ENCODE measurements at regions not wholly inside any gene's neighbourhood (a gene's known extent, or its start where the extent isn't known, plus 50 kb on each side); places are given as distances from the start of the nearest gene placed in this dataset.
"Not testable (repeated sequence)": the region's sequence is repeated elsewhere in the genome, so short reads cannot be mapped to it uniquely, and the experiment has no call there.

DNA sequence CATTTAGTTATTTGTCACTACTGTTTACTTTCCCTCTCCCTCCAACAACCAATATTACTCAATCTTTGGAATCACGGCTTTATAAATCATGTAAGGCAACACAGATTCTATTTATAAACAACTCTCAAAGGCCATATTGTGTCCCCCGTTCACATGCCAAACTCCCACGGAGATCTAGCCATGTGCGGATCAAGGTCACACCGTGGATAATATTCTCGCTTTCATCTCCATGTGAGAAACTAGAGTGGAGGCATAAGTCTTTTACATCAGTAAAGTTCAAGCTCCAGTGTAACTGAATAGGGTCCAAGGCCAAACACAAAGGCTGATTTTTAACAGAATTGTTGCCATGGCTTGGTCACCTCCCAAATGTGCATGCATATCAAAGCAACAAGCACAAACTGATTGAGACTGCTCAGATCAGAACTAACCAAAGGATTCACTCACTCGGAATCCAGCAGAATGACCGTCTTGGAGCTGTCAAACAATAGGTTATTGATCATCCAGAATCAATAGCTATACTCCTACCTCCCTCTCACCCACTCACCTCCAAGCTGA is 569.5 kb upstream of the LRRN3 start:
- H3K27ac Mint-ChIP-seq, result no peak overlapping the region
- H3K4me3 Mint-ChIP-seq, result no peak overlapping the region
- ATAC-seq (no peak), DNase-seq (ENCODE audit: low spot score) (no peak)
- peaks cover 4% of the 10 kb centered on the region for H3K36me3 Mint-ChIP-seq
- H3K4me1 Mint-ChIP-seq (ENCODE audit: low read depth in 2 of 2), result no peaks in the 10 kb centered on the region
- H3K27me3 Mint-ChIP-seq, result no peaks in the 10 kb centered on the region
- peaks cover 24% of the 10 kb centered on the region for H3K9me3 Mint-ChIP-seq

DNA sequence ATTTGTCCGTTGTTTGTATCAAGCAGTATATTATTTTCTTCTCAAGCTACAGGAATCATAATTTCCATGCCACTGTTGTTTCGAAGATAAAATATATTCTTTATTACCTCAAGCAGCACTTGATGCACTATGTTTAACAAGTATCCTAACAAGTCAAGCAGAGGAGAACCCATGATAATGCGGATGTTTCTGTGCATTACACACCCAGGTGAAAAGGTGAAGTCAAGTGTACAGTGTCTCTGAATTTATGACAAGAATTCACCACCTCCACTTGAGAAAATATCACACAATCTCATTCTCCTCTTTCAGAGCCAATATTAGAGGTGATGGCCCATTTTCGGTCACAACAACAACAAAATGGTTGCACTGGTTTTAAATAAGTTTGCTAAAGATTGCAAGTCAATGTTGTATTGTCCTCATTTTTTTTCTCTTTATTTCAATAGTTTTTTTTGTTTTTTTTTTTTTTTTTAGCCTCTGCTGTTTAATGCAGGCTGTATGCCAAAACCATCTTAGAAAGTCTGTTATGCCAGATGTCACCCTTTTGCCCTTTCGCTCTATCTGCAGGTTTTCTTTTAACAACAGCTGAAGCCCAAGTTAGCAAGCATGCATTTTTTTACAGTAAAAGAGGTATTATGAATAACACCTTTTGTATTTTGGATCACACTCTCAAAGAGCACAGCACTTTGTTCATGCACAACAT is 568.7 kb upstream of the LRRN3 start:
- Mint-ChIP-seq H3K36me3 (peaks cover 4% of the 10 kb centered on the region), H3K4me1 (ENCODE audit: low read depth in 2 of 2) (no peaks in the 10 kb centered on the region), H3K27ac (no peak overlapping the region), H3K4me3 (no peak overlapping the region), H3K27me3 (no peaks in the 10 kb centered on the region), H3K9me3 (peaks cover 27% of the 10 kb centered on the region)
- ATAC-seq, result no peak
- no peak for DNase-seq (ENCODE audit: low spot score)

- Mint-ChIP-seq H3K4me3 (no peak overlapping the region), H3K27me3 (no peaks in the 10 kb centered on the region), H3K27ac (no peak overlapping the region), H3K9me3 (peaks cover 30% of the 10 kb centered on the region), H3K36me3 (peaks cover 4% of the 10 kb centered on the region), H3K4me1 (ENCODE audit: low read depth in 2 of 2) (no peaks in the 10 kb centered on the region)
- no peak for DNase-seq (ENCODE audit: low spot score)
- ATAC-seq, result no peak
Observed at GRCh38 chr7:110522761-110523200, 568.1 kb upstream of the LRRN3 start.

- Mint-ChIP-seq H3K27ac (no peak overlapping the region), H3K4me1 (ENCODE audit: low read depth in 2 of 2) (no peaks in the 10 kb centered on the region), H3K36me3 (no peaks in the 10 kb centered on the region), H3K4me3 (no peak overlapping the region), H3K9me3 (peaks cover 22% of the 10 kb centered on the region), H3K27me3 (no peaks in the 10 kb centered on the region)
- ATAC-seq (no peak), DNase-seq (ENCODE audit: low spot score) (no peak)
Observed at GRCh38 chr7:110529175-110529574, 561.8 kb upstream of the LRRN3 start.

- Mint-ChIP-seq H3K27ac (no peak overlapping the region), H3K4me3 (no peak overlapping the region), H3K9me3 (peaks cover 16% of the 10 kb centered on the region), H3K4me1 (ENCODE audit: low read depth in 2 of 2) (no peaks in the 10 kb centered on the region), H3K36me3 (no peaks in the 10 kb centered on the region), H3K27me3 (no peaks in the 10 kb centered on the region)
- DNase-seq (ENCODE audit: low spot score), result no peak
- ATAC-seq, result no peak
Observed at GRCh38 chr7:110531186-110531585, 559.7 kb upstream of the LRRN3 start.

DNA sequence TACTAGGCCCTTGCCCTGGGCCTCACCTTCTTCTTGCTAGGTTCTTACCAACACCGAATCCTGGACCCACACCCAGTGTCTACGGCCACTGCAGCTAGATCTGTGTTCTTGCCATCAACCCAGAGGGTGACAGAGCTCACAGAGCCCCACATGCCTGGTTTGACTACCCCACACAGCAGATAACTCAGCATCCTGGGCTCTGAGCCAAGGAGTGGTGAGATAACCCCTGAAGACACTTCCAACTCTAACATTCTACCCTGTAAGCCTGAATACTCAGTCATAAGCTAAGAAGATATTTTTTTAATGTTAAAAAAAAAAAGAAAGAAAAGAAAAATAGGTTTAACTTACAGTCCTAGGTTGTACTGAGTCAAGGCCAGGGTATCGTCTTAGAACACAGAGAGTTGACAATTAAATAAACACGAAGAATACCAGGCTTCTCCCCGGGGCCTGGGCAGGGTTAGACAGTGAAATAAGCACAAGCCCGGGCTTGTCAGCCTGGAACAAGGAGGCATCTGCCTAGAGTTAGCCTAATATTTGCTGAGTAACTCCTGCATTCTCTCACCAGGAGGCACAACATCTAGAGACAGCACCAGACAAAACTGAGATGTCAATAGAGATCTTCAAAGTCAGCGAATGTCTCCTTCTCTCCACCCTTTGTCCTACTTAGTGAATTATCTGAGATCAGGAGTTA is 556.5 kb upstream of the LRRN3 start:
- Mint-ChIP-seq H3K9me3 (peaks cover 15% of the 10 kb centered on the region), H3K36me3 (no peaks in the 10 kb centered on the region), H3K27ac (no peak overlapping the region), H3K27me3 (no peaks in the 10 kb centered on the region), H3K4me1 (ENCODE audit: low read depth in 2 of 2) (no peaks in the 10 kb centered on the region), H3K4me3 (no peak overlapping the region)
- ATAC-seq (no peak), DNase-seq (ENCODE audit: low spot score) (no peak)

- no peak overlapping the region for H3K27ac Mint-ChIP-seq
- no peak overlapping the region for H3K4me3 Mint-ChIP-seq
- no peaks in the 10 kb centered on the region for H3K27me3 Mint-ChIP-seq
- no peak for ATAC-seq
- no peak for DNase-seq (ENCODE audit: low spot score)
- peaks cover 21% of the 10 kb centered on the region for H3K9me3 Mint-ChIP-seq
- H3K36me3 Mint-ChIP-seq, result no peaks in the 10 kb centered on the region
- H3K4me1 Mint-ChIP-seq (ENCODE audit: low read depth in 2 of 2), result no peaks in the 10 kb centered on the region
Observed at GRCh38 chr7:110539216-110539615, 551.7 kb upstream of the LRRN3 start.

DNA sequence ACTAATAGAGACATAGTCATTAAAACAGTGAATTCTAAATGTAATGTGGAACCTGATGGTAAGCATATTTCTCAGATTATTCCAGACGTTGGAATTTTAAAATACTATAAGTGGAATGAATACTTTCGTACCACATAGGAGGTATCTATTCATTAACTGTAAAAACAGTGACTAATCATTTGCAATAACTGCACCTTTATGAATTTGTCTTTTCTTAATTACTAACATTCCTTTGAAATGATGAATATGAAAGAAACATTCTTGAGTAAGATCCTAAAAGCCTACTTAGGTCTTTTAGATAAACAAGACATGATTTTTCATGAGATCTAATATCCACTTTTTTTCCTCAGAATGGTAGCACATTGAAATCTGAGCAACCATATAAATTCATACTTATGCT is 549.0 kb upstream of the LRRN3 start:
- Mint-ChIP-seq H3K4me1 (ENCODE audit: low read depth in 2 of 2) (no peaks in the 10 kb centered on the region), H3K27ac (no peak overlapping the region), H3K4me3 (no peak overlapping the region), H3K36me3 (no peaks in the 10 kb centered on the region), H3K27me3 (no peaks in the 10 kb centered on the region), H3K9me3 (peaks cover 17% of the 10 kb centered on the region)
- ATAC-seq (no peak), DNase-seq (ENCODE audit: low spot score) (no peak)

GRCh38 chr7:110544194-110544593 is 546.7 kb upstream of the LRRN3 start:
- no peak overlapping the region for H3K4me3 Mint-ChIP-seq
- H3K9me3 Mint-ChIP-seq, result peaks cover 14% of the 10 kb centered on the region
- ATAC-seq (no peak), DNase-seq (ENCODE audit: low spot score) (no peak)
- no peaks in the 10 kb centered on the region for H3K4me1 Mint-ChIP-seq (ENCODE audit: low read depth in 2 of 2)
- H3K27me3 Mint-ChIP-seq, result no peaks in the 10 kb centered on the region
- H3K27ac Mint-ChIP-seq, result no peak overlapping the region
- no peaks in the 10 kb centered on the region for H3K36me3 Mint-ChIP-seq

- no peak overlapping the region for H3K27ac Mint-ChIP-seq
- no peaks in the 10 kb centered on the region for H3K4me1 Mint-ChIP-seq (ENCODE audit: low read depth in 2 of 2)
- peaks cover 16% of the 10 kb centered on the region for H3K9me3 Mint-ChIP-seq
- no peak for ATAC-seq
- H3K27me3 Mint-ChIP-seq, result no peaks in the 10 kb centered on the region
- no peak for DNase-seq (ENCODE audit: low spot score)
- H3K36me3 Mint-ChIP-seq, result no peaks in the 10 kb centered on the region
- no peak overlapping the region for H3K4me3 Mint-ChIP-seq
Observed at GRCh38 chr7:110548372-110548771, 542.6 kb upstream of the LRRN3 start.

DNA sequence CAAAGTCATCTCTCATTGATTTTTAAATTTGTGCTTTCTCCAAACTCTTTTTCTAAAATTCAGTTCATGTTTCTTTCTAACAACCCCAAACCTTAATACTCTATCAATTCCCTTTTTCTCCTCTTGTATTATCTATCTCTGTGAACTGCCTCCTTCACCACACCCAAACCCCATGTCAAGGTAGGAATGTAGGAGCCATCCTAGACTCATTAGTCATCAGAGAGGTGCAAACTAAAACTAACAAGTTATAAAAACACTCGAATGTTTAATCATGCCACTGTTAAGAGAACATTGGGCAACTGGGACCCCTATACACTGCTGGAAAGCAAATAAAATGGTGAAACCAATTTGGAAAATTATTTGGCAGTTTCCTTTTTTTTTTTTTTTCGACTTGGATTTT is 533.8 kb upstream of the LRRN3 start:
- Mint-ChIP-seq H3K4me1 (ENCODE audit: low read depth in 2 of 2) (no peaks in the 10 kb centered on the region), H3K9me3 (no peaks in the 10 kb centered on the region), H3K36me3 (no peaks in the 10 kb centered on the region), H3K4me3 (no peak overlapping the region), H3K27ac (no peak overlapping the region), H3K27me3 (no peaks in the 10 kb centered on the region)
- no peak for ATAC-seq
- DNase-seq (ENCODE audit: low spot score), result no peak

DNA sequence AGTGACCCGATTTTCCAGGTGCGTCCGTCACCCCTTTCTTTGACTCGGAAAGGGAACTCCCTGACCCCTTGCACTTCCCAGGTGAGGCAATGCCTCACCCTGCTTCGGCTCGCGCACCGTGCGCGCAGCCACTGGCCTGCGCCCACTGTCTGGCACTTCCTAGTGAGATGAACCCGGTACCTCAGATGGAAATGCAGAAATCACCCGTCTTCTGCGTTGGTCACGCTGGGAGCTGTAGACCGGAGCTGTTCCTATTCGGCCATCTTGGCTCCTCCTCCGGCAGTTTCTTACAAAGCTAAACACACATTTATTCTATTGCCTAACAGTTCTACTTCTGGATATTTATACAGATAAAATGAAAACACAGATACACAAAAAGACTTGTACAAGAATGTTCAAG is 527.6 kb upstream of the LRRN3 start:
- H3K9me3 Mint-ChIP-seq, result peaks cover 16% of the 10 kb centered on the region
- not testable (repeated sequence) for H3K4me3 Mint-ChIP-seq; H3K36me3 Mint-ChIP-seq; H3K4me1 Mint-ChIP-seq (ENCODE audit: low read depth in 2 of 2); DNase-seq (ENCODE audit: low spot score); H3K27me3 Mint-ChIP-seq; H3K27ac Mint-ChIP-seq; ATAC-seq

- no peak for ATAC-seq
- peaks cover 6% of the 10 kb centered on the region for H3K36me3 Mint-ChIP-seq
- no peaks in the 10 kb centered on the region for H3K4me1 Mint-ChIP-seq (ENCODE audit: low read depth in 2 of 2)
- H3K4me3 Mint-ChIP-seq, result no peak overlapping the region
- no peak overlapping the region for H3K27ac Mint-ChIP-seq
- no peak for DNase-seq (ENCODE audit: low spot score)
- H3K27me3 Mint-ChIP-seq, result no peaks in the 10 kb centered on the region
- H3K9me3 Mint-ChIP-seq, result peaks cover 16% of the 10 kb centered on the region
Observed at GRCh38 chr7:110564246-110564645, 526.7 kb upstream of the LRRN3 start.

DNA sequence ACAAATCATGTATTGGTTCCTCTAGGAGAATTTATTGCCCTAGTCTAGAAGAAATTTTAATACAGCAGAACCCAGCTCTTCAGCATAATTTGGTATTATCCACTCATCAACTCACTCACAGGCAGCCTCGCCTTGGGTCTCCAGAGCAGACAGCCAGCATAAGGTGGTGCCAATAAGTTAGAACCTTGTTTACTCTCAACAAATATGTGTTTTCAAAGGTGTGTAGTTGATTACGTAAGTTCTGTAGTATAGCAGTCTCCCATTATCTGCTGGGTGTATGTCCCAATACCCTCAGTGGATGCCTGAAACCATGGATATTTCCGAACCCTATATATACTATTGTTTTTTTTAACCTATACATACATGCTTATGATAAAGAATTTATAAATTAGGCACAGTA is 522.5 kb upstream of the LRRN3 start:
- Mint-ChIP-seq H3K4me3 (no peak overlapping the region), H3K27ac (no peak overlapping the region), H3K36me3 (peaks cover 6% of the 10 kb centered on the region), H3K27me3 (no peaks in the 10 kb centered on the region), H3K9me3 (peaks cover 22% of the 10 kb centered on the region), H3K4me1 (ENCODE audit: low read depth in 2 of 2) (no peaks in the 10 kb centered on the region)
- ATAC-seq (no peak), DNase-seq (ENCODE audit: low spot score) (no peak)
